ENCODE measurements at regions not wholly inside any gene's neighbourhood (a gene's known extent, or its start where the extent isn't known, plus 50 kb on each side); places are given as distances from the start of the nearest gene placed in this dataset.

- WGBS (ENCODE audit: extremely low coverage, insufficient coverage, insufficient read length) = no CpG with 5 or more reads among the region's 2 CpGs
Measured at GRCh38 chr5:56301069-56301468, 67.9 kb upstream of the ANKRD55 start.

GRCh38 chr5:56299212-56299611 lies 66.1 kb upstream of the ANKRD55 start:
- peaks cover 2% of the 10 kb centered on the region for H3K9me3 ChIP-seq (ENCODE audit: insufficient read depth, low read depth, low read length)
- no CpG with 5 or more reads among the region's 5 CpGs for WGBS (ENCODE audit: extremely low coverage, insufficient coverage, insufficient read length)
- no peaks in the 10 kb centered on the region for H3K36me3 ChIP-seq (ENCODE audit: control insufficient read depth in 1 of 2, insufficient read depth in 2 of 2, low read length in 2 of 2)

More at GRCh38 chr5:56301069-56301468, 67.9 kb upstream of the ANKRD55 start:
- Histone ChIP-seq H2BK5ac (ENCODE audit: low read depth, low read length, poor library complexity) (no peak overlapping the region), H3K23ac (ENCODE audit: low read length) (no peak overlapping the region), H3K27me3 (ENCODE audit: insufficient read depth, low read length) (no peaks in the 10 kb centered on the region), H3K9me3 (ENCODE audit: insufficient read depth, low read depth, low read length) (peaks cover 3% of the 10 kb centered on the region), H4K8ac (ENCODE audit: low read depth, low read length) (no peak overlapping the region), H4K12ac (ENCODE audit: low read depth, low read length) (no peak overlapping the region), H2AK5ac (ENCODE audit: low read length) (no peak overlapping the region), H3K4me2 (ENCODE audit: low read length) (no peak overlapping the region), H3K36me3 (ENCODE audit: control insufficient read depth in 1 of 2, insufficient read depth in 2 of 2, low read length in 2 of 2) (no peaks in the 10 kb centered on the region), H2BK120ac (ENCODE audit: insufficient read depth, low read length, poor library complexity) (no peak overlapping the region), H3K4me3 (ENCODE audit: low read depth, low read length) (no peak overlapping the region), H2BK12ac (ENCODE audit: low read length) (no peak overlapping the region), H3K9ac (ENCODE audit: low read length) (no peak overlapping the region), H3K4ac (ENCODE audit: low read depth, low read length) (no peak overlapping the region), H4K91ac (ENCODE audit: low read depth, low read length) (no peak overlapping the region), H3K27ac (ENCODE audit: low read depth, low read length) (no peak overlapping the region), H3K18ac (ENCODE audit: low read length) (no peak overlapping the region), H3K79me1 (ENCODE audit: low read length) (no peaks in the 10 kb centered on the region), H3K4me1 (ENCODE audit: control insufficient read depth in 1 of 2, insufficient read depth in 2 of 2, low read length in 2 of 2) (peaks cover 0 to 3% of the 10 kb centered on the region in 2 experiments), H2AFZ (ENCODE audit: insufficient read depth, low read length, poor library complexity) (no peak overlapping the region), H3K79me2 (ENCODE audit: control insufficient read depth, insufficient read depth, low read length, poor library complexity) (no peaks in the 10 kb centered on the region), H3K14ac (ENCODE audit: low read length) (no peak overlapping the region)
- peak; percentile 13 to 59 for DNase-seq

GRCh38 chr5:56298336-56299090 lies 65.4 kb upstream of the ANKRD55 start:
- H3K79me1 ChIP-seq (ENCODE audit: low read length) = no peaks in the 10 kb centered on the region
- no peaks in the 10 kb centered on the region for H3K27me3 ChIP-seq (ENCODE audit: insufficient read depth, low read length)
- no peak overlapping the region for H2BK5ac ChIP-seq (ENCODE audit: low read depth, low read length, poor library complexity)
- H2BK12ac ChIP-seq (ENCODE audit: low read length) = no peak overlapping the region
- H3K18ac ChIP-seq (ENCODE audit: low read length) = no peak overlapping the region
- no peak overlapping the region for H4K12ac ChIP-seq (ENCODE audit: low read depth, low read length)
- H3K9me3 ChIP-seq (ENCODE audit: insufficient read depth, low read depth, low read length) = peaks cover 5% of the 10 kb centered on the region
- no peak overlapping the region for H2BK120ac ChIP-seq (ENCODE audit: insufficient read depth, low read length, poor library complexity)
- no peak overlapping the region for H3K23ac ChIP-seq (ENCODE audit: low read length)
- H4K91ac ChIP-seq (ENCODE audit: low read depth, low read length) = no peak overlapping the region
- H4K8ac ChIP-seq (ENCODE audit: low read depth, low read length) = no peak overlapping the region
- no peaks in the 10 kb centered on the region for H3K4me1 ChIP-seq (ENCODE audit: control insufficient read depth in 1 of 2, insufficient read depth in 2 of 2, low read length in 2 of 2)
- no peak overlapping the region for H3K4me3 ChIP-seq (ENCODE audit: low read depth, low read length)
- H3K9ac ChIP-seq (ENCODE audit: low read length) = no peak overlapping the region
- H3K36me3 ChIP-seq (ENCODE audit: control insufficient read depth in 1 of 2, insufficient read depth in 2 of 2, low read length in 2 of 2) = no peaks in the 10 kb centered on the region
- H2AK5ac ChIP-seq (ENCODE audit: low read length) = no peak overlapping the region
- H3K4me2 ChIP-seq (ENCODE audit: low read length) = no peak overlapping the region
- H3K27ac ChIP-seq (ENCODE audit: low read depth, low read length) = no peak overlapping the region
- H3K79me2 ChIP-seq (ENCODE audit: control insufficient read depth, insufficient read depth, low read length, poor library complexity) = no peaks in the 10 kb centered on the region
- no peak for DNase-seq
- H3K4ac ChIP-seq (ENCODE audit: low read depth, low read length) = no peak overlapping the region
- WGBS (ENCODE audit: extremely low coverage, insufficient coverage, insufficient read length) = no CpG with 5 or more reads among the region's 8 CpGs
- no peak overlapping the region for H2AFZ ChIP-seq (ENCODE audit: insufficient read depth, low read length, poor library complexity)
- H3K14ac ChIP-seq (ENCODE audit: low read length) = no peak overlapping the region

More at GRCh38 chr5:56299212-56299611, 66.1 kb upstream of the ANKRD55 start:
- no peaks in the 10 kb centered on the region for H3K4me1 ChIP-seq (ENCODE audit: control insufficient read depth in 1 of 2, insufficient read depth in 2 of 2, low read length in 2 of 2)
- no peak overlapping the region for H3K9ac ChIP-seq (ENCODE audit: low read length)
- no peak overlapping the region for H4K91ac ChIP-seq (ENCODE audit: low read depth, low read length)
- H3K4ac ChIP-seq (ENCODE audit: low read depth, low read length) = no peak overlapping the region
- H3K27me3 ChIP-seq (ENCODE audit: insufficient read depth, low read length) = no peaks in the 10 kb centered on the region
- no peak overlapping the region for H3K27ac ChIP-seq (ENCODE audit: low read depth, low read length)
- H3K79me2 ChIP-seq (ENCODE audit: control insufficient read depth, insufficient read depth, low read length, poor library complexity) = no peaks in the 10 kb centered on the region
- no peak overlapping the region for H2AK5ac ChIP-seq (ENCODE audit: low read length)
- no peak overlapping the region for H4K12ac ChIP-seq (ENCODE audit: low read depth, low read length)
- no peak overlapping the region for H4K8ac ChIP-seq (ENCODE audit: low read depth, low read length)
- no peak overlapping the region for H3K14ac ChIP-seq (ENCODE audit: low read length)
- H3K4me2 ChIP-seq (ENCODE audit: low read length) = no peak overlapping the region
- no peak overlapping the region for H3K4me3 ChIP-seq (ENCODE audit: low read depth, low read length)
- DNase-seq = no peak
- no peak overlapping the region for H3K18ac ChIP-seq (ENCODE audit: low read length)
- H2AFZ ChIP-seq (ENCODE audit: insufficient read depth, low read length, poor library complexity) = no peak overlapping the region
- H3K23ac ChIP-seq (ENCODE audit: low read length) = no peak overlapping the region
- no peaks in the 10 kb centered on the region for H3K79me1 ChIP-seq (ENCODE audit: low read length)
- H2BK5ac ChIP-seq (ENCODE audit: low read depth, low read length, poor library complexity) = no peak overlapping the region
- no peak overlapping the region for H2BK120ac ChIP-seq (ENCODE audit: insufficient read depth, low read length, poor library complexity)
- no peak overlapping the region for H2BK12ac ChIP-seq (ENCODE audit: low read length)

- Histone ChIP-seq H3K36me3 (ENCODE audit: control insufficient read depth in 1 of 2, insufficient read depth in 2 of 2, low read length in 2 of 2) (no peaks in the 10 kb centered on the region), H4K91ac (ENCODE audit: low read depth, low read length) (no peak overlapping the region), H3K4me2 (ENCODE audit: low read length) (no peak overlapping the region), H3K27ac (ENCODE audit: low read depth, low read length) (no peak overlapping the region), H3K4me1 (ENCODE audit: control insufficient read depth in 1 of 2, insufficient read depth in 2 of 2, low read length in 2 of 2) (no peaks in the 10 kb centered on the region), H2AK5ac (ENCODE audit: low read length) (no peak overlapping the region), H3K9ac (ENCODE audit: low read length) (no peak overlapping the region), H2AFZ (ENCODE audit: insufficient read depth, low read length, poor library complexity) (no peak overlapping the region), H3K27me3 (ENCODE audit: insufficient read depth, low read length) (no peaks in the 10 kb centered on the region), H3K4ac (ENCODE audit: low read depth, low read length) (no peak overlapping the region), H4K12ac (ENCODE audit: low read depth, low read length) (no peak overlapping the region), H3K18ac (ENCODE audit: low read length) (no peak overlapping the region), H2BK12ac (ENCODE audit: low read length) (no peak overlapping the region), H3K79me1 (ENCODE audit: low read length) (no peaks in the 10 kb centered on the region), H3K9me3 (ENCODE audit: insufficient read depth, low read depth, low read length) (peaks cover 5% of the 10 kb centered on the region), H3K23ac (ENCODE audit: low read length) (no peak overlapping the region), H3K14ac (ENCODE audit: low read length) (no peak overlapping the region), H3K4me3 (ENCODE audit: low read depth, low read length) (no peak overlapping the region), H2BK120ac (ENCODE audit: insufficient read depth, low read length, poor library complexity) (no peak overlapping the region), H4K8ac (ENCODE audit: low read depth, low read length) (no peak overlapping the region), H2BK5ac (ENCODE audit: low read depth, low read length, poor library complexity) (no peak overlapping the region), H3K79me2 (ENCODE audit: control insufficient read depth, insufficient read depth, low read length, poor library complexity) (no peaks in the 10 kb centered on the region)
- DNase-seq = no peak
- no CpG with 5 or more reads among the region's 2 CpGs for WGBS (ENCODE audit: extremely low coverage, insufficient coverage, insufficient read length)
Measured at GRCh38 chr5:56297851-56298250, 64.7 kb upstream of the ANKRD55 start.
